NCI-H2196 treated with DMSO at 0.1 percent for 48 hours (cell line): ENCODE measurements at regions not wholly inside any gene's neighbourhood (a gene's known extent, or its start where the extent isn't known, plus 50 kb on each side); places are given as distances from the start of the nearest gene placed in this dataset.

Experiments
- DNase-seq: peaks from one replicate; lab custom pipeline; 2025; ENCODE audit not compliant: unreplicated experiment; lab: John Stamatoyannopoulos, UW

DNA sequence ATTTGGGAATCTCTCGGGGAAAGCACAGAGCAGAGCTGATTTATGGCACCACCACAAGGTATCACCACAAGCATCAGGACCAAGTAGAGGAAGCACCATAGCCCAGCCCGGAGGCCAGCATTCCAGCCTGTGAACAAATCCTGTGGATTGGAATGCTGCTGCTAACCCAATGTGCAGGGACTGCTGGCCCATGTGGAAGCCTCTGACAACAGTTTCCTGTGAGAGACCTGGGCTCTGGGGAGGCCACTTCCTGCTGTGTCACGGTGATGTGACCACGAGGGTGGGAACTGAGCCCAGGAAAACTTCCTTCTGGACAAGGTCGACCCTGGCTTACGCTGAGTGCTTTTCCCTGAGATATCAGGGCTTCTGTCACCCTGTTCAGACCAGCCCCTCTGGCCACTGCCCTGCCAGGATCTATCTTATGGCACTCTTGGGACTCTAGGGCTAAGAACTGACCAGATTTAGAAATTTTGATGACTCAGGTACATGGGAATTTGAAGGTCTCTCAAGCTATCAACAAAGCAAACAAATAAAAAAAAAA is 88.3 kb upstream of the NGF start:
- no peak for DNase-seq

DNA sequence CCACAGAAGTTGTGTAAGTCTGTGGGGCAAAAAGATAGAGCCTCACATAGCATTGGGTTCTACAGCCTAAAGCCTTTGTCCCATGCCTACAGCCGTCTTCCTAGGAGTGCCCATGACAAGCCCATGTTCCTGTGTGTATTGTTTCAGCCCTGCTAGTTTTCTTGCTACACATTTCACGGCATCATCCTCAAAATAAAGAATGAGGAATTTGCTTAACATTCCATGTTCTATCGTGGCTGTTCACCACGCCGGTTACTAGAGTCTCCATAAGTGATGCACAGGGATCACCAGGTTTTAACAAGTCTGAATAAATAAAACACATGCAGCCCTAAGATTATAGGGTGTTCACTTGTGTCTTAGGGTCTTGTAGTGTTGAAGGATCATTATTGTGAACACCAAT is 87.4 kb upstream of the NGF start:
- no peak for DNase-seq

DNA sequence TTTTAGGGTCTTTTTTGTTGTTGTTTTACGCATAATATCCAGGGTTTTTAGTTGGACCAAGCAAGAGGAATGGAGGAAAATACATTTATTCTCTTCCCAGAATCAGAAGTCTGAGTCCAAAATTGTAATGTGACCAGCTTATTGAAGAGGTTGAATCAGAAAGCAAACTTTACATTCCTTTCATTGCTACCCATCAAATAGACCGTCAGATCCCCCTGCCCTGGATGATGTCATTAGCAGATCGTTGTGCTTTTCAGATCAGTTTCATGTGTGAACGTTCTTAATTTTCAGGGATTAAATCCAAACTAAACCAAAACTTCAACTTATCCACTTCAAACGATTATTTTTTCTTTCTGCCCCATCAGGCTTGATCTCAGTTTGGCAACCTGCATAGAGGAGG is 85.7 kb upstream of the NGF start:
- no peak for DNase-seq

DNA sequence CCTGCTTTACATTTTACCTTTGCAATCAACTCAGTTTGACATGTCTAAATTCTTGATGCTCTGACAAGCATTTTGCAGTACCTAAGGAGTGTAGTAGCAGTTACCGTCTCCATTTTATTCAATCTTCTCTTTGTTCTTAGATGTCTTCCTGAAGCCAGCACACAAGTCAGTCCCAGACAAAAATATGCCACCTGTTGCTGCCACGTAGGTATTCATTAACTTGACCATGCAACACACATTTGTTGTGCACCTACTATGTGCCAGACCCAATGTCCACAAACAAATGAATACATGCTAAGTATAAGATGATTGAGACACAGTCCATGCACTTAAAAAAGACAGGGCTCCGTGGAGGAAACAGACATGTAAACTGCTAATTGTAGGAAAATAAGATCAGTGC is 81.5 kb upstream of the NGF start:
- no peak for DNase-seq

DNA sequence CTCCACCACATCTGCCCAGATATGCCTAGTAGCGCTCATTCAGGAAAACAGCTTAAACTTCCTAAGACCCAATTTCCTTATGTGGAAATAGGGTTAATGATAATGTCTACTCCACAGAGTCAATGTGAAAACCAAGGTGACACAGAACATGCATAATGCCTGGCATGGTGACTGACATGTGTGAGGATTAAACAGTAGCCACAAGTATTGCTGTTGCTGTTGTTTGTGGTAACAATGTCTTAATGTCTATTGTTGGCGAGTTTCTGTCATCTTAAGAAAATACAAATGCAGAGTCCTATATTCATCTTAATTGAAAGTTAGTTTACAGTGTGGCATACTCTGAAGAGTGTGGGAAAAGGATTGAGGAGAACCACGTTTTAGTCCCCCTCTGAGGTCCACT is 75.6 kb upstream of the NGF start:
- DNase-seq, result no peak

DNA sequence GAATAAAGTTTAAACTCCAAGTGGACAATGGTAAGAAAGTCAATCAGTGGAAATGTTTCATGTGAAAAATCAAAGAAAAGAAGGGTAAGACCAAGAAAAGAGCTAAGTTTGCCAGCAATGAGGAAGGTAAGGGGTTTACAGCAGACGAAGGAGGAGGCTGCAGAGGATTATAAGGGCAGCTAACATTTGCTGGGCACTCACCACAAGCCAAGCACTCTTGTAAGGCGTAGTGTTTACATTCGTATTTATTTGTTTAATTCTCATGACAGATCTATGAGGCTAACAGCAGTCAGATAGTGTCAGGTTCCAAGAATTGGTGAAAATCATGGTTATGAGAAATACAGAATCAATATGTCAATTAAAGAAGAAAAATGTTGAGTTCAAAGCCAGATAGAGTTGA is 75.2 kb upstream of the NGF start:
- no peak for DNase-seq

DNA sequence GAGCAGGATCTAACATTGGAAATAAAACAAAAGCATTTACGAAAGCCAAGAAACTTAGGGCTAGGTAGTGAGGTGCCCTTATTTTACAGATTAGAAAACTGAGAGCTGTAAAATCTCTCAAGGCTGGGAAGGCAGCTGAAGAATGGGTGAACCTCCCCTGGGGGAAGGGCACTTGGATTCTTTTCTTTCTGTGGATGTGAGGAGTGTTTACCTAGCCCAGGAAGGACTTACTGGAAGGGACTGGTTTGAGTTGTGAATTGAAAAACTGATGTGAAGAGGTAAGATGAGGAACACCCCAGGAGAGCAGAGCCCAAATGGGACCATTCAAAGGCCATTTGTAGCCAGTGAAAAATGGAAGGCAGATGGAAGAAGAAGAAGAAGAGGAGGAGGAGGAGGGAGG is 74.7 kb upstream of the NGF start:
- no peak for DNase-seq

DNA sequence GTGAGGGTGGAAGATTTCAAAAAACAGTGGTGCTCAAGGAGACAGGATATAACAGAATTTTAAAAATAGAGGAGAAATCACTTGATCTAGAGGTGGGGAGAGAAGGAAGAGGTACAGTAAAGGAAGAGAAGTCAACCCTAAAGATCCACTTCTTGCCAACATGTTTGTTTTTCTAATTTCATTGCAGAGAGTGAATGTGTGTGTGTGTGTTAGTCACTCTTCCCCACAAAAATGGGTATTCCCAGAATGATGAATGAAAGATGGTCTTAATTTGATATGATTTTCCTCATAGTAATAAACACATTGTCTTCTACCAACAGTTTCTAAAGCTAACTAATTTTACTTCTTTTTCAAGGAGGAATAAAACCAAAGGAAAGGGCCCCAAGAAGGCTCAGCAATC is 74.2 kb upstream of the NGF start:
- no peak for DNase-seq

DNA sequence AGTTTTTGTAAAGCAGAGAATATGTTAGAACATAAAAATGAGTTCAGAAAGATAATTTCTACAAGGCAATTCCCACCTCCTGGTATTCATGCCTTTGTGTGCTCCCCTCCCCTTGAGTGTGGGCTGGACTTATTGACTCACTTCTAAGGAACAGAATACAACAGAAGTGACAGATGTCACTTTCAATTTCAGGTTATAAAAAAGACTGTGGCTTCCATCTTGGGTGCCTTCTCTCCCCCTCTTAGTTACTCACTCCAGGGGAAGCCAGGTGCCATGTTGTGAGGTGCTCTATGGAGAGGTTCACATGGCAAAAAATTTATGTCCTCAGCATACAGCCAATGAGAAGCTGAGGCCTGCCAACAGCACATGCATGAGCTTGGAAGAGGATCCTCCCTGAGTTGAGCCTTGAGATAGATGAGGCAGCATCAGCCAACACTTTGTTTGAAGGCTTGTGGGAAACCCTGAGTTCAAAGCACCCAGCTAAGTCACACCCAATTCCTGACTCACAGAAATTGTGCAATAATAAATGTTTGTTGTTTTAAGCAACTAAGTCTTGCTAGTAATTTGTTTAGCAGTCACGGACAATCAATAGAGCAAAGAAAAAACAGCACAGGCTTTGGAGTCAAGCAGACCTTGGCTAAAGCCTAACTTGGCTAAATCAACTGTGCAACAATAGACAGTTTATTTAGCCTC is 73.5 kb upstream of the NGF start:
- DNase-seq, result no peak

DNA sequence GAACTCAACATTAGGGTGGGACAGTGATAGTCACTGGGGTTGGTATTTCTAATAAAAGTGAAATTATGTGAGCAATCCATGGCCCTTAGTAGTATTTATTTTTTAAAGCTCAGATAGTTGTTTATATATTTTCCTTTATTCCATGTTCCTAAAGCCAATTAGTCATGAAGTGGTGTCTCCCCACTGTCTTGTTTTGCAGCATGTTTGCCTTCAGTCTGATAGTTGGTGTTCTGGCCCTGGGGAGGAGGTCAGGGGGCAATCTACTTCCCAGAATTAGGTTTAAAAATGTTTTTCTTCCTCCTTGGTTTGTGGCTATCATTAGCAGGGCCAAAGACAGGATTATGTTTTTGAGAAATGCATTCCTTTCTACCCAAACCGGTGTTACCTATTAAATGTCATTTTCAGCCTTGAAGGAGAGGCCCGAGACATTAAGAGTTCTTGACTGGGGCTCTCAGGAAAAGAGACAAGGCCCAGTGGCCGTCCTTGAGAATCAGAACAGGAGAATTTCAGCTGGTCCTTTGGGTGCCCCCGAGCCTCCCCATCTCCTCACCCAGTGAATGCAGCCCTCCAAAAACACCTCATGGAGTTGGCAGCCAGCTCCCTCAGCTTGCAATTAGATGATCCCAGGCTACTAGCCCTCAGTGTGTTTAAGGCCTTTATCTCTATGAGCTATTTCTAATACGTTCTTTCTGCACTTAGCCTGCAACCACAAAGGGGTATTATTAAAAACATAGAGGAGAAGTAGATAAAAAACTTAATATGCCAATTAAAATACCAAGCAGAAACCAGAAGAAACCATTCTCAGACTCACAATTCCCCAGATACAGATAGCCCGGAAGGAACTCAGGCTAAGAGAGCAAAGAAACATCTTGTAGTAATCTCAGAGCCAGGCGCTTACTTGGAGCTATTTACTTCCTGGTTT is 71.3 kb upstream of the NGF start:
- no peak for DNase-seq

DNA sequence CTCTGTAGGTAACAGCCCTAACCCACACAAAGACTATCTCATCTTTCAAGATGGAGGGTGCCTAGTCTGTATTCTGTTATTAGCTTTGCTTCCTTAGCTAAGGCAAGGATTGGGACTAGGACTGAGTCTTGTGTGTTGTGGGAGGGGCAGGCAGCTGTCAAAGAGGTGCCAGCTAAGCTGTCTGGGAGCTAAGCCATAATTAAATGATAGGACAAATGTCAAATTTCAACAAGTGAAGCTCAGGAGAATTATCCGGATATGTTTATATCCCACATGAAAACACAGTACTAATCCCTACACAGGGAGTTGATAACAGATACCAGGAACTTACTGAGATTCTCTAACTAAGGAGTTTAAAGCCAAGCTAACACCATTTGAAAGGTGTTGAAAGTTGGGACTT is 70.5 kb upstream of the NGF start:
- no peak for DNase-seq

DNA sequence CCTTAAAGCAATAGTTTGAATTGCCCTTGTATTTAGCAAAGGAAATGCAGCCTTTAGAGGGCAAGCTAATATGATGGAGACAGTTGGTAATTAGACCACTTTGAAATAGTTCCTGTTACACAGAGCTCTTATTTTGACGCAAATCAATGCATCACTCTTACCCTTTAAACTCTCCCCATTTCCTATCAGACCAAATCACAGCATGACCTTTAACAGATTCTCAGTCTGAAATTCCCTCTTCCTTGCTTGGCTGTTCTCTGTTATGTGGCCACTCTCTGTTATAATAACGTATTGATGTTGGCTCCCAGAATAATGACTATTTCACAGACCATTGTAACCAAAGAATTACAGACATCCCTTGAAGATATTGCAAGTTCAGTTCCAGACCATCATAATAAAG is 66.9 kb upstream of the NGF start:
- DNase-seq, result no peak

DNA sequence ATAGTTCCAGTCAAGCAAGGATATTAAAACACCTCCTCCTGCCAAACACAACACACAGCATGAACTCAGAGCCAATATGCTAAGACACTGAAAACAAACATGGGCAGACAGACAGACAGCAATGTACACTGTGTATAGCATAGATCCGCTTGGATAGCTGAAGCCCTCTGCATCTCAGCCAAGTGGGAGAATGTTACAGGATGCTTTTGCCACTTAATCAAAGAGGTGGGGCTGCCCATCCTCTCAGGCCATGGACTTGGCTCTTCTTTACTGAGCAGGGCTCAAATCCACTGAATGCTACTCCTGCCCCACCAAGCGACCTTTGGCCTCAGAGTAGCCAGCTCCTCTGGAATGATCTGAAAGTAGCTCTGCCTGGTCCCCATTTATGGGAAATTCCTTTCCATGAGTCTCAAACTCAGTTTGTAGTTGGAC is 64.7 kb upstream of the NGF start:
- DNase-seq, result no peak

DNA sequence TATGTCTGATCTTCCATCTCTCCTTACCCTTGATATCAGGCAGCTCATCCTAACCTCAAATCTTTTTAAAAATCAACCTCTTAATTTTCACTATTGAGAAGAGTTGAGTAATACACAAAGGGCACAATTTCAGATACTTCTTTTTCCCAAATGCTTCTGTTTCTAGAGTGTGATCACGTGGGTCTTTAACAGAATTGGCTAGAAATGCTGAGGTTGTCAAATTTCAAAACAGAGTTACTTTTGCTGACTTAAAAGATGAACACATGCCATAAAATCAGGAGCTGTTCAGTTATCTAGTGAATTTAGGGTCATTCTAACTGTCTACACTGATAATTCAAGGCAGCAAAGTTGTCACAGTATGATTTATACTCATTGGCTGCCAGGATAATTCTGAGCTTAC is 63.6 kb upstream of the NGF start:
- DNase-seq, result no peak

DNA sequence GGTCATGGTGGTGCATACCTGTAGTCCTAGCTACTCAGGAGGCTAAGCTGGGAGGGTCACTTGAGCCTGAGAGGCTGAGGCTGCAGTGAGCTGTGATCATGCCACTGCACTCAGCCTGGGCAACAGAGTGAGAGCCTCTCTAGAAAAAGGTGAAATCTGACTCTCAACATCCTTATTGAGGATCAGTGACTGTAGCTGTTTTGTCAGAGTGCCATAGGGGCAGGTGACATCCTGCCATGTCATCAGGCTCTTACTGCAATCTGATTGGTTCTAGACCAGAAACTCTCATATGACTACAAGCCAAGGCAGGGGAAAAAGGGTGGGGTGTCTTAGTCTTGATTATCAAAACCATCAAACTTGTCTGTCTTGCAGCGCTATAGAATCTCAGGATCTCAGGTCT is 62.8 kb upstream of the NGF start:
- DNase-seq, result no peak

DNA sequence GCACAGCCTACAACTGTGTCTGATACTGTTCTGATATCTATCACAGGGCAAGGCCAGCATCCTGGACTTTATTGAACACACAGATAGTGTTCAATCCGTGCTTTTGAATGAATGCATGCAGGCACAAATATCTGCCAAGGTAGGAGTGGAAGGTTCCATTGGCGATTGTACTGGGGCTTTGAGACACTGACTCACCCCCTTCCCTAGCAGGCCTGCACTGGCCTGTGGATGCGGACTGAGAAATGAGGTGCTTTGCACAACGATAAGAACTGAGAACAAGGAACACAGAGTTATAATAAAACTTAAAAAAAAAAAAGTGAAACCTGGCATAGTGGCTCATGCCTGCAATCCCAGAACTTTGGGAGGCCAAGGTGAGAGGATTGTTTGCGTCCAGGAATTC is 62.4 kb upstream of the NGF start:
- no peak for DNase-seq

DNA sequence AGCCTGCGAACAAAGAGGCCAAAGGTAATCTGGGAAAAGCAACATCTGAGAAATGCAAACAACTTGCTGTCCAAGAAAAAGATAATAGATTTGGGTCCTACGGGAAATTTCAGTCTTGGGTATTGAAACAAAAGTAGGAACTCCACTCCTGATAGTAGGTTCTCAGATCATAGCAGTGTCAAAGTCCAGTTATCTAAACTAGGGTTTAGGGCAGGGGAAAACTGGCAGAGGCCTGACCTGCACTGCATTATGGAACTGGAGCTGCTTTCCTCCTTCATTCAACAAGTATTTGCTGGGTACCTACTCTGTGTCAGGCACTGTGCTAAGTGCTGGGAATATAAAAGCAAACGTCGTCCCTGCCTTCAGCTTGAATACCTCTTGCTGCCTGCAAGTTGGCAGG is 60.7 kb upstream of the NGF start:
- DNase-seq, result no peak
